Lower leg skin (tissue), 3 donors: ENCODE measurements at regions not wholly inside any gene's neighbourhood (a gene's known extent, or its start where the extent isn't known, plus 50 kb on each side); places are given as distances from the start of the nearest gene placed in this dataset.

Source experiments
- POLR2A ChIP-seq, 2 donors: fragments of 450-650 bp; IDR thresholded peaks; one replicate each; pipeline ENCODE4 v1.6.1; 2016 to 2017; ENCODE audit warnings: antibody characterized with exemption in 2 of 2, mild to moderate bottlenecking in 1 of 2, moderate library complexity in 1 of 2
- TF ChIP-seq, protein P1 (sequence below), 3 donors: fragments of 450-650 bp; IDR thresholded peaks; one replicate each; pipeline ENCODE4 v1.5.1; 2016; ENCODE audit warnings: antibody characterized with exemption in 3 of 3, mild to moderate bottlenecking in 3 of 3, moderate library complexity in 2 of 3

DNA sequence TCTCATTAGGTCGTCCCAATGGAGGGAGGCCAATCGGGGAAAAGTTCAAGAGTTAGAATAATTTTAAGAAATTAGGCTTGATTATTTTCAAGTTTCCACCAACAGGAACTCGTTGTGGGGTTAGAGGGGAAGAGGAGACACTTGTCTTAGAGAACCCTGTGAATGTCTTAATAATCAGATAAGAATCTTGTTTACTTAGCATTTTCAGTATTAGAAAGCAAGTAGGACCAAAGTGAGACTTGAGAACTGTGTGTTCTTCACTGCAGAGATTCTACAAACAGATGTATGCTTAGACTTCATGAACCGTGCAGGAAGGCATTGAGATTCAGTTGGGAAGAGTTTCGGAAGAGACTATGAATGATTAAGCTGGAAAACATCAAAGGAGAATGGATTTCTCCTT lies 69.0 kb upstream of the HMHB1 start:
- TF ChIP-seq, protein P1, sequence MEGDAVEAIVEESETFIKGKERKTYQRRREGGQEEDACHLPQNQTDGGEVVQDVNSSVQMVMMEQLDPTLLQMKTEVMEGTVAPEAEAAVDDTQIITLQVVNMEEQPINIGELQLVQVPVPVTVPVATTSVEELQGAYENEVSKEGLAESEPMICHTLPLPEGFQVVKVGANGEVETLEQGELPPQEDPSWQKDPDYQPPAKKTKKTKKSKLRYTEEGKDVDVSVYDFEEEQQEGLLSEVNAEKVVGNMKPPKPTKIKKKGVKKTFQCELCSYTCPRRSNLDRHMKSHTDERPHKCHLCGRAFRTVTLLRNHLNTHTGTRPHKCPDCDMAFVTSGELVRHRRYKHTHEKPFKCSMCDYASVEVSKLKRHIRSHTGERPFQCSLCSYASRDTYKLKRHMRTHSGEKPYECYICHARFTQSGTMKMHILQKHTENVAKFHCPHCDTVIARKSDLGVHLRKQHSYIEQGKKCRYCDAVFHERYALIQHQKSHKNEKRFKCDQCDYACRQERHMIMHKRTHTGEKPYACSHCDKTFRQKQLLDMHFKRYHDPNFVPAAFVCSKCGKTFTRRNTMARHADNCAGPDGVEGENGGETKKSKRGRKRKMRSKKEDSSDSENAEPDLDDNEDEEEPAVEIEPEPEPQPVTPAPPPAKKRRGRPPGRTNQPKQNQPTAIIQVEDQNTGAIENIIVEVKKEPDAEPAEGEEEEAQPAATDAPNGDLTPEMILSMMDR (IDR thresholded peaks at IDR 0.05): no peak
- TF ChIP-seq POLR2A (IDR thresholded peaks at IDR 0.05): no peak
